Adrenal gland (tissue), 5 donors: ENCODE measurements at regions not wholly inside any gene's neighbourhood (a gene's known extent, or its start where the extent isn't known, plus 50 kb on each side); places are given as distances from the start of the nearest gene placed in this dataset.

Experiments used
- CTCF ChIP-seq, 6 experiments: fragments of 450-650 bp in 4 of 6; fragments of 200-600 bp in 2 of 6; sonication (generic) in 1 of 6; IDR thresholded peaks; 1 replicate in 5 of 6; 2 replicates in 1 of 6; pipeline versions ENCODE4 v1.5.1 to v1.8.0; 2016 to 2021; ENCODE audit warnings: antibody characterized with exemption in 6 of 6, mild to moderate bottlenecking in 2 of 6, moderate library complexity in 1 of 6
- POLR2A ChIP-seq, 2 donors: fragments of 450-650 bp; IDR thresholded peaks; one replicate each; pipeline ENCODE4 v1.6.1; 2017; ENCODE audit warnings: antibody characterized with exemption in 2 of 2, mild to moderate bottlenecking in 2 of 2, moderate library complexity in 1 of 2
- donor health status: DM: no; HTN: no; CAD: no.

- no peak for TF ChIP-seq POLR2A (IDR thresholded peaks at IDR 0.05)
- no peak for TF ChIP-seq CTCF (IDR thresholded peaks at IDR 0.05)
Measured at GRCh38 chr3:87553058-87553457, 276.7 kb upstream of the POU1F1 start.
